ENCODE measurements at regions not wholly inside any gene's neighbourhood (a gene's known extent, or its start where the extent isn't known, plus 50 kb on each side); places are given as distances from the start of the nearest gene placed in this dataset.

DNA sequence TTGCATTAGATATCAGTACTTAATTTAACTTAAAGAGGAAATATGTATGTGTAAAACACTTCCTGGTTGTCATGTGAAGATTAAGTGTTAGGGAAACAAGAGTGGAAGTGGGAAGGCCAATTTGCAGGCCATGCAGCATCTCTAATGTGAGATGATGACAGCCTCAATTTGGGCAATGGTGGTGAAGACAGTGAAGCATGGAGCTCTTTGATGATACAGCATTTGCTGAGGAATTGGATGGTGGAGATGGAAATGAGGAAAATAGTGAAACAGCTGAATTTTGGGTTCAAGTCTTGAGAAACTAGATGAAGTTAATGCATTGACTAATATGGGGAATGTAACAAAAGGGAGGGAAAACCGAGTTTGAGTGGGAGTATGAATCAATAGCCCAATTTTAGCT is 231.7 kb upstream of the MIR17HG start:
- no peak overlapping the region for H3K9ac ChIP-seq (ENCODE audit: insufficient read depth in 1 of 2, low read depth in 2 of 2, low read length in 2 of 2)
- POLR2A ChIA-PET, result interaction anchor here (0.8 kb wide), 1 partner anchor 58 kb away, joined by 3 read pairs; no protein-coding TSS in a partner anchor
- CTCF ChIA-PET (ENCODE audit: low intra/inter-chr PET ratio), result no interaction called here
- H3K36me3 ChIP-seq (ENCODE audit: control insufficient read depth, insufficient read depth, low read length), result no peaks in the 10 kb centered on the region
- ATAC-seq (no peak), DNase-seq (ENCODE audit: extremely low read depth in 1 of 4, low spot score in 3 of 4) (no peak), FAIRE-seq (no peak)
- WGBS (ENCODE audit: insufficient coverage, low coverage, missing lambda C conversion rate), result 0% methylated on average over 1 of the region's 1 CpG
- no peak overlapping the region for H2AFZ ChIP-seq (ENCODE audit: low read depth, low read length)
- no peaks in the 10 kb centered on the region for H3K9me1 ChIP-seq (ENCODE audit: control insufficient read depth, insufficient read depth, low read length)
- no peaks in the 10 kb centered on the region; the same call in 1 of the 2 replicates for H3K9me3 ChIP-seq (replicated peaks; ENCODE audit: control insufficient read depth, insufficient read depth, low read depth, low read length)
- in situ Hi-C loops (cut with MboI), result no loop called here
- H3K4me1 ChIP-seq (replicated peaks in 1 of 2; ENCODE audit: control insufficient read depth in 2 of 2, insufficient read depth in 2 of 2, low read length in 2 of 2), result no peaks in the 10 kb centered on the region
- intact Hi-C loops (cut with micrococcal nuclease), result no loop called here
- H3K27me3 ChIP-seq (ENCODE audit: control insufficient read depth in 2 of 2, insufficient read depth in 2 of 2, low read length in 2 of 2), result no peaks in the 10 kb centered on the region
- no peaks in the 10 kb centered on the region for H3K79me2 ChIP-seq (ENCODE audit: control insufficient read depth, insufficient read depth, low read length)
- H3K4me2 ChIP-seq (ENCODE audit: insufficient read depth, low read length), result no peak overlapping the region
- no peak overlapping the region for H3K4me3 ChIP-seq
- no TSS peak for BruUV-seq (replicated peaks)
- TF ChIP-seq MCM7 (IDR thresholded peaks at IDR 0.05) (peak in 1 of 2 experiments; percentile 88; a peak in 1 of 4 replicates), TSC22D4 (tag; IDR thresholded peaks at IDR 0.05) (peak; percentile 63; the same call in 1 of the 2 replicates), XRCC5 (IDR thresholded peaks at IDR 0.05; ENCODE audit: low read depth, low read length) (no peak), FOXJ3 (CRISPR knock-in tag; IDR thresholded peaks at IDR 0.05) (peak; percentile 64; the same call in 1 of the 2 replicates), XRCC4 (IDR thresholded peaks at IDR 0.05; ENCODE audit: extremely low read depth, insufficient read depth, insufficient read length) (no peak)
- TF ChIP-seq, protein P1, sequence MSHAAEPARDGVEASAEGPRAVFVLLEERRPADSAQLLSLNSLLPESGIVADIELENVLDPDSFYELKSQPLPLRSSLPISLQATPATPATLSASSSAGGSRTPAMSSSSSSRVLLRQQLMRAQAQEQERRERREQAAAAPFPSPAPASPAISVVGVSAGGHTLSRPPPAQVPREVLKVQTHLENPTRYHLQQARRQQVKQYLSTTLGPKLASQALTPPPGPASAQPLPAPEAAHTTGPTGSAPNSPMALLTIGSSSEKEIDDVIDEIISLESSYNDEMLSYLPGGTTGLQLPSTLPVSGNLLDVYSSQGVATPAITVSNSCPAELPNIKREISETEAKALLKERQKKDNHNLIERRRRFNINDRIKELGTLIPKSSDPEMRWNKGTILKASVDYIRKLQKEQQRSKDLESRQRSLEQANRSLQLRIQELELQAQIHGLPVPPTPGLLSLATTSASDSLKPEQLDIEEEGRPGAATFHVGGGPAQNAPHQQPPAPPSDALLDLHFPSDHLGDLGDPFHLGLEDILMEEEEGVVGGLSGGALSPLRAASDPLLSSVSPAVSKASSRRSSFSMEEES (CRISPR knock-in tag; IDR thresholded peaks at IDR 0.05), result no peak
- H4K20me1 ChIP-seq (replicated peaks; ENCODE audit: control insufficient read depth, insufficient read depth, low read length), result no peaks in the 10 kb centered on the region
- H3K27ac ChIP-seq (ENCODE audit: extremely low read depth, low read depth, low read length), result no peak overlapping the region

Data from K562 (cell line).